HG02763 (cell line): ENCODE measurements at regions not wholly inside any gene's neighbourhood (a gene's known extent, or its start where the extent isn't known, plus 50 kb on each side); places are given as distances from the start of the nearest gene placed in this dataset.

Source experiments
- ATAC-seq: cut with Tn5 transposase; IDR thresholded peaks from one replicate; pipeline ENCODE4 v1.9.1; 2021; ENCODE audit warnings: mild to moderate bottlenecking, moderate library complexity; ENCODE audit not compliant: unreplicated experiment

DNA sequence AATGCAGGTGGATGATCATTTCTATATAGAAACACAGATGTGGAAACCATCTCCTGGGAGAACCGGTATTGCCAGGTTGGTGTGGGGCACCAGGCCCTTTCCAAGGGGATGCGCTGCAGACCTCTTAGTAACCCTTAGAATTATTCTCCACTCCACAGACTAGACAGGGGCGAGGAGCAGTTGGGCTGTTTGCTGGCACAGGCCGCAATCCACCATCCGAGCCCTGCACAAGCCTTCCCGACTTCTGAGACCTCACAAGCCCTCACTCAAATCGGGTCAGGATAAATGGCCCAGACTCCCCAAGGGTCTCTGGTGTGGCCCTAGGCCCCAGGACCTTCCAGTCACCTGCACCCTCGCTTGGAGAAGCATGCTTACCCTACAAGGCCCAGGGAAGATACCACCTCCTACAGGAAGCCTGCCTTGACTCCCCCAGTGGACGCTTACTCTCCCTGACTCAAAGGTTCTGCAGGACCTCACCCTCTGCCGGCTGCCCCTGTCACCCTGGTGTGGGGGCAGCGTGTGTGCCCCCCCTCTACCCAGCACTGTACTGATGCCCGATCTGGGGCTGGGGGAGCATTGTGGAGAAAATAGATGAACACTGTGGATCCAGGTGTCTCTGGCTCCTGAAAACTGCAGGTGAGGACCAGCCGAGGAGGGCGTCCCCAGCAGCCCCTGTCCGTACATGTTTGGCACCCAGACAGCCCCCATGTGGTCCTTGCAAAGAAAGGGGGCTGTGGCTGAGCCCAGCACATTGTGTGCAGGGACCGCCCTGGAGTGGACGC lies 49.8 kb upstream of the ACSF3 start:
- ATAC-seq: no peak
